H1 (cell line): ENCODE measurements at regions not wholly inside any gene's neighbourhood (a gene's known extent, or its start where the extent isn't known, plus 50 kb on each side); places are given as distances from the start of the nearest gene placed in this dataset.

Source experiments
- CBX8 ChIP-seq: fragments of 300-800, 300-1000 bp; sonication (generic); IDR thresholded peaks from 2 replicates; pipeline ENCODE4 v1.7.1; 2016; ENCODE audit warnings: low read depth, low read length, borderline replicate concordance
- HDAC2 ChIP-seq, 2 experiments: fragments of 300-600 bp in 1 of 2; sonication (generic) in 1 of 2; IDR thresholded peaks; 2 replicates each; pipeline ENCODE4 v1.6.1; 2011 to 2012; ENCODE audit warnings: low read depth in 2 of 2, low read length in 2 of 2, mild to moderate bottlenecking in 2 of 2, moderate library complexity in 2 of 2, borderline replicate concordance in 1 of 2, inconsistent platforms in 1 of 2
- JUND ChIP-seq: IDR thresholded peaks from 2 replicates; pipeline ENCODE4 v1.6.1; 2011; ENCODE audit warnings: mild to moderate bottlenecking, improper control_type of control experiment, low read length
- KDM4A ChIP-seq: IDR thresholded peaks from one replicate; pipeline ENCODE4 v1.7.1; 2012; ENCODE audit warnings: low read depth, mild to moderate bottlenecking, moderate library complexity, low read length, inconsistent platforms; ENCODE audit not compliant: severe bottlenecking
- RAD21 ChIP-seq, 2 experiments: IDR thresholded peaks in 1 of 2; conservative IDR thresholded peaks in 1 of 2; 2 replicates each; pipeline ENCODE4 v1.6.1; 2011; ENCODE audit warnings: low read depth in 2 of 2, low read length in 2 of 2, improper control_type of control experiment in 1 of 2, inconsistent platforms in 1 of 2, mild to moderate bottlenecking in 1 of 2, moderate library complexity in 1 of 2
- SIN3A ChIP-seq, 2 experiments: IDR thresholded peaks in 1 of 2; conservative IDR thresholded peaks in 1 of 2; 2 replicates each; pipeline ENCODE4 v1.6.1; 2011 to 2012; ENCODE audit warnings: low read length in 2 of 2, improper control_type of control experiment in 1 of 2, low read depth in 1 of 2, mild to moderate bottlenecking in 1 of 2
- SP4 ChIP-seq: IDR thresholded peaks from 2 replicates; pipeline ENCODE4 v1.6.1; 2012; ENCODE audit warnings: low read length, inconsistent platforms
- TAF7 ChIP-seq: optimal IDR thresholded peaks from 2 replicates; pipeline ENCODE3; 2011; ENCODE audit warnings: low read depth, mild to moderate bottlenecking, inconsistent platforms, low read length, moderate library complexity, borderline replicate concordance
- TF ChIP-seq, protein P1 (sequence below): fragments of 300-600 bp; sonication (generic); IDR thresholded peaks from 2 replicates; pipeline ENCODE4 v1.7.1; 2012; ENCODE audit warnings: low read length, moderate library complexity, mild to moderate bottlenecking, inconsistent platforms; ENCODE audit not compliant: insufficient replicate concordance

DNA sequence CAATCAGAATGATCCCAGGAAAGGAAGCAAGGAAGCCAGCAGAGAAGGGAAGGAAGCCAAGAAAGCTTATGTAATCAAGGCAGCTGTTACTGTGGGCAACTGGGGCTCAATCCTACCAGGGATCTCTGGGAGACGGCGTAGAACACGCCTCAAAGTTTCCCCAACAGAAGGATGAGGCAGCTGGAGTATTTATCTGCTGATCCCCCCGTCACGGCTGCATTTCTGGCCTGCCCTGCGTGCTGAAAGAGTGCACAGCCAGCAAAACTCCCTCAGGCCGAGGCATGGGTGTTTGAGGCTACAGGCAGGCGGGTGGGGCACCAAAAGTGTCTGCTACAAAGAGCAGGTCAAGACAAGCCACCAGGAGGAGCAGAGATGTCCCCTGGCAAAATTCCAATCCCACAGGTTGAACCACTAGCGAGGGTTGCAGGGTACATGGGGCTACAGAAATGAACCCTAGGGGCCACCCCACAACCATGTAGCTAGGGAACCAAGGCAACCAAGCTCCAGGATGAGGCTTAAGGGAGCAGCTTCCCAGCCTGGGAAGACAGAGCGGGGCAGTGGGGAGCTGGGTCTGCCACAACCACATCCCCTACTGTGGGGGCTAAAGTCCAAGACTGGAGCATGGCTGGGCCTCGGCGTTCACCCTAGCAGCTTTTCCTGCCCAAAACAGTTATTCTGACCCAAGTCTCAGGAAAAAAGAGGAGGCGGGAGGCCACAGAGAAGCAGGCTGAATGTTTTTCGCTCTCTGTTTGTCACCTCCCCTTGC is 113.4 kb downstream of the BCOR start (continued):
- TF ChIP-seq, protein P1, sequence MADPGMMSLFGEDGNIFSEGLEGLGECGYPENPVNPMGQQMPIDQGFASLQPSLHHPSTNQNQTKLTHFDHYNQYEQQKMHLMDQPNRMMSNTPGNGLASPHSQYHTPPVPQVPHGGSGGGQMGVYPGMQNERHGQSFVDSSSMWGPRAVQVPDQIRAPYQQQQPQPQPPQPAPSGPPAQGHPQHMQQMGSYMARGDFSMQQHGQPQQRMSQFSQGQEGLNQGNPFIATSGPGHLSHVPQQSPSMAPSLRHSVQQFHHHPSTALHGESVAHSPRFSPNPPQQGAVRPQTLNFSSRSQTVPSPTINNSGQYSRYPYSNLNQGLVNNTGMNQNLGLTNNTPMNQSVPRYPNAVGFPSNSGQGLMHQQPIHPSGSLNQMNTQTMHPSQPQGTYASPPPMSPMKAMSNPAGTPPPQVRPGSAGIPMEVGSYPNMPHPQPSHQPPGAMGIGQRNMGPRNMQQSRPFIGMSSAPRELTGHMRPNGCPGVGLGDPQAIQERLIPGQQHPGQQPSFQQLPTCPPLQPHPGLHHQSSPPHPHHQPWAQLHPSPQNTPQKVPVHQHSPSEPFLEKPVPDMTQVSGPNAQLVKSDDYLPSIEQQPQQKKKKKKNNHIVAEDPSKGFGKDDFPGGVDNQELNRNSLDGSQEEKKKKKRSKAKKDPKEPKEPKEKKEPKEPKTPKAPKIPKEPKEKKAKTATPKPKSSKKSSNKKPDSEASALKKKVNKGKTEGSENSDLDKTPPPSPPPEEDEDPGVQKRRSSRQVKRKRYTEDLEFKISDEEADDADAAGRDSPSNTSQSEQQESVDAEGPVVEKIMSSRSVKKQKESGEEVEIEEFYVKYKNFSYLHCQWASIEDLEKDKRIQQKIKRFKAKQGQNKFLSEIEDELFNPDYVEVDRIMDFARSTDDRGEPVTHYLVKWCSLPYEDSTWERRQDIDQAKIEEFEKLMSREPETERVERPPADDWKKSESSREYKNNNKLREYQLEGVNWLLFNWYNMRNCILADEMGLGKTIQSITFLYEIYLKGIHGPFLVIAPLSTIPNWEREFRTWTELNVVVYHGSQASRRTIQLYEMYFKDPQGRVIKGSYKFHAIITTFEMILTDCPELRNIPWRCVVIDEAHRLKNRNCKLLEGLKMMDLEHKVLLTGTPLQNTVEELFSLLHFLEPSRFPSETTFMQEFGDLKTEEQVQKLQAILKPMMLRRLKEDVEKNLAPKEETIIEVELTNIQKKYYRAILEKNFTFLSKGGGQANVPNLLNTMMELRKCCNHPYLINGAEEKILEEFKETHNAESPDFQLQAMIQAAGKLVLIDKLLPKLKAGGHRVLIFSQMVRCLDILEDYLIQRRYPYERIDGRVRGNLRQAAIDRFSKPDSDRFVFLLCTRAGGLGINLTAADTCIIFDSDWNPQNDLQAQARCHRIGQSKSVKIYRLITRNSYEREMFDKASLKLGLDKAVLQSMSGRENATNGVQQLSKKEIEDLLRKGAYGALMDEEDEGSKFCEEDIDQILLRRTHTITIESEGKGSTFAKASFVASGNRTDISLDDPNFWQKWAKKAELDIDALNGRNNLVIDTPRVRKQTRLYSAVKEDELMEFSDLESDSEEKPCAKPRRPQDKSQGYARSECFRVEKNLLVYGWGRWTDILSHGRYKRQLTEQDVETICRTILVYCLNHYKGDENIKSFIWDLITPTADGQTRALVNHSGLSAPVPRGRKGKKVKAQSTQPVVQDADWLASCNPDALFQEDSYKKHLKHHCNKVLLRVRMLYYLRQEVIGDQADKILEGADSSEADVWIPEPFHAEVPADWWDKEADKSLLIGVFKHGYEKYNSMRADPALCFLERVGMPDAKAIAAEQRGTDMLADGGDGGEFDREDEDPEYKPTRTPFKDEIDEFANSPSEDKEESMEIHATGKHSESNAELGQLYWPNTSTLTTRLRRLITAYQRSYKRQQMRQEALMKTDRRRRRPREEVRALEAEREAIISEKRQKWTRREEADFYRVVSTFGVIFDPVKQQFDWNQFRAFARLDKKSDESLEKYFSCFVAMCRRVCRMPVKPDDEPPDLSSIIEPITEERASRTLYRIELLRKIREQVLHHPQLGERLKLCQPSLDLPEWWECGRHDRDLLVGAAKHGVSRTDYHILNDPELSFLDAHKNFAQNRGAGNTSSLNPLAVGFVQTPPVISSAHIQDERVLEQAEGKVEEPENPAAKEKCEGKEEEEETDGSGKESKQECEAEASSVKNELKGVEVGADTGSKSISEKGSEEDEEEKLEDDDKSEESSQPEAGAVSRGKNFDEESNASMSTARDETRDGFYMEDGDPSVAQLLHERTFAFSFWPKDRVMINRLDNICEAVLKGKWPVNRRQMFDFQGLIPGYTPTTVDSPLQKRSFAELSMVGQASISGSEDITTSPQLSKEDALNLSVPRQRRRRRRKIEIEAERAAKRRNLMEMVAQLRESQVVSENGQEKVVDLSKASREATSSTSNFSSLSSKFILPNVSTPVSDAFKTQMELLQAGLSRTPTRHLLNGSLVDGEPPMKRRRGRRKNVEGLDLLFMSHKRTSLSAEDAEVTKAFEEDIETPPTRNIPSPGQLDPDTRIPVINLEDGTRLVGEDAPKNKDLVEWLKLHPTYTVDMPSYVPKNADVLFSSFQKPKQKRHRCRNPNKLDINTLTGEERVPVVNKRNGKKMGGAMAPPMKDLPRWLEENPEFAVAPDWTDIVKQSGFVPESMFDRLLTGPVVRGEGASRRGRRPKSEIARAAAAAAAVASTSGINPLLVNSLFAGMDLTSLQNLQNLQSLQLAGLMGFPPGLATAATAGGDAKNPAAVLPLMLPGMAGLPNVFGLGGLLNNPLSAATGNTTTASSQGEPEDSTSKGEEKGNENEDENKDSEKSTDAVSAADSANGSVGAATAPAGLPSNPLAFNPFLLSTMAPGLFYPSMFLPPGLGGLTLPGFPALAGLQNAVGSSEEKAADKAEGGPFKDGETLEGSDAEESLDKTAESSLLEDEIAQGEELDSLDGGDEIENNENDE: no peak
- no peak for TF ChIP-seq JUND
- no peak for TF ChIP-seq SP4
- no peak for TF ChIP-seq CBX8
- no peak for TF ChIP-seq SIN3A (conservative IDR thresholded peaks at IDR 0.05 in 1 of 2, IDR thresholded peaks at IDR 0.05 in 1 of 2; ENCODE audit: low read depth in 1 of 2, low read length in 2 of 2)
- no peak for TF ChIP-seq HDAC2 (IDR thresholded peaks at IDR 0.05; ENCODE audit: borderline replicate concordance in 1 of 2, low read depth in 2 of 2, low read length in 2 of 2)
- TF ChIP-seq RAD21 (IDR thresholded peaks at IDR 0.05 in 1 of 2, conservative IDR thresholded peaks at IDR 0.05 in 1 of 2; ENCODE audit: low read depth in 2 of 2, low read length in 2 of 2): no peak
- no peak for TF ChIP-seq KDM4A
- TF ChIP-seq TAF7: no peak
